ENCODE measurements at regions not wholly inside any gene's neighbourhood (a gene's known extent, or its start where the extent isn't known, plus 50 kb on each side); places are given as distances from the start of the nearest gene placed in this dataset.

GRCh38 chr5:152466085-152466745, 61.1 kb upstream of the NMUR2 start:
- TF ChIP-seq CTCF (IDR thresholded peaks at IDR 0.05) (no peak), POLR2A (IDR thresholded peaks at IDR 0.05) (no peak), EP300 (IDR thresholded peaks at IDR 0.05) (no peak)
